Fibroblast of mammary gland (primary cell): ENCODE measurements at regions not wholly inside any gene's neighbourhood (a gene's known extent, or its start where the extent isn't known, plus 50 kb on each side); places are given as distances from the start of the nearest gene placed in this dataset.
A peak's percentile ranks its signal among the peaks of the same experiment; 100 is the strongest.

Experiments
- DNase-seq: peaks from one replicate; pipeline ENCODE4 v3.0.0-alpha.2; 2010; ENCODE audit warnings: low read depth
- H3K4me3 ChIP-seq: 2 replicates; pipeline ENCODE4 v1.5.1; 2011; ENCODE audit warnings: low read depth, mild to moderate bottlenecking, low read length, moderate library complexity; ENCODE audit not compliant: control insufficient read depth
- CTCF ChIP-seq: conservative IDR thresholded peaks from 2 replicates; pipeline ENCODE4 v1.5.1; 2011; ENCODE audit warnings: low read depth, low read length, inconsistent platforms; ENCODE audit not compliant: control insufficient read depth, insufficient read depth

GRCh38 chr1:203401199-203401877 lies 50.4 kb upstream of the FMOD start:
- no peak for DNase-seq
- H3K4me3 ChIP-seq: no peak overlapping the region

GRCh38 chr1:203402152-203402551 lies 51.2 kb upstream of the FMOD start:
- no peak for DNase-seq
- no peak for TF ChIP-seq CTCF
- no peak overlapping the region for H3K4me3 ChIP-seq

More at GRCh38 chr1:203401199-203401877, 50.4 kb upstream of the FMOD start:
- no peak for TF ChIP-seq CTCF

GRCh38 chr1:203402629-203403337 lies 51.9 kb upstream of the FMOD start:
- TF ChIP-seq CTCF: no peak
- peak; percentile 96 for DNase-seq

GRCh38 chr1:203403586-203403985 lies 52.7 kb upstream of the FMOD start:
- DNase-seq: no peak
- TF ChIP-seq CTCF: no peak
- H3K4me3 ChIP-seq: no peak overlapping the region

More at GRCh38 chr1:203402629-203403337, 51.9 kb upstream of the FMOD start:
- H3K4me3 ChIP-seq: no peak overlapping the region

- no peak for DNase-seq
- no peak for TF ChIP-seq CTCF
- H3K4me3 ChIP-seq: no peak overlapping the region
Measured at GRCh38 chr1:203404546-203404945, 53.6 kb upstream of the FMOD start.

GRCh38 chr1:203405703-203406438 lies 54.9 kb upstream of the FMOD start:
- TF ChIP-seq CTCF: no peak

More at GRCh38 chr1:203405703-203406438, 54.9 kb upstream of the FMOD start:
- no peak for DNase-seq
- no peak overlapping the region for H3K4me3 ChIP-seq
